MM.1S (cell line): ENCODE measurements at regions not wholly inside any gene's neighbourhood (a gene's known extent, or its start where the extent isn't known, plus 50 kb on each side); places are given as distances from the start of the nearest gene placed in this dataset.
"Not testable (repeated sequence)": the region's sequence is repeated elsewhere in the genome, so short reads cannot be mapped to it uniquely, and the experiment has no call there.

Experiments used
- CTCF ChIP-seq: fragments of 300-600 bp; sonication (generic); IDR thresholded peaks from 2 replicates; pipeline ENCODE4 v1.5.1; 2016; ENCODE audit warnings: antibody characterized with exemption, low read length, mixed read lengths
- EZH2 ChIP-seq: fragments of 300-600 bp; sonication (generic); optimal IDR thresholded peaks from 2 replicates; pipeline ENCODE3; 2017; ENCODE audit warnings: low read depth, mild to moderate bottlenecking, antibody characterized with exemption, low read length, mixed read lengths
- EZH2phosphoT487 ChIP-seq: fragments of 300-600 bp; sonication (generic); IDR thresholded peaks from 2 replicates; pipeline ENCODE4 v1.6.1; 2018; ENCODE audit warnings: antibody characterized with exemption, low read length

- not testable (repeated sequence) for TF ChIP-seq CTCF, EZH2, EZH2phosphoT487
Observed at GRCh38 chr3:75332090-75332489, 332.0 kb upstream of the FRG2C start.
